ENCODE measurements at regions not wholly inside any gene's neighbourhood (a gene's known extent, or its start where the extent isn't known, plus 50 kb on each side); places are given as distances from the start of the nearest gene placed in this dataset.
A peak's percentile ranks its signal among the peaks of the same experiment; 100 is the strongest.

DNA sequence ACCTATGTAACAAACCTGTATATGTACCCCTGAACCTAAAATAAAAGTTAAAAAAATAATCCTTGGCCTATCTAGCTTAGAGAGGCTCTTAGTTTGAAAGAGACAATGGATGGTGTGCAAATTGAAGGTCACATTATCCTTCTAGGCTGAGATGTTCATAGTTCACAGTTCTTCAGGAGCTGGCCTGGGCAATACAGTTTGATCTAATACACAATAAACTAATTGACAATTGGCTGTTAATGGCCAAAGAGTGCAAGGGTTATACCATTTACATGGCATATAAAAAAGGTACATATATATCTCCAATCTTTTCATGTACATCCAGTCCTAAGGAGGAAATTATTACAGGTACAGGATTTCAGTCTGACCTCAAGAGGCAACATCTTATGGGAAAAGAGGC, 117.4 kb upstream of the NEDD9 start:
- Mint-ChIP-seq H3K27ac (peak overlapping the region in 1 of 10 donors; percentile 64), H3K4me3 (no peak overlapping the region), H3K27me3 (no peaks in the 10 kb centered on the region), H3K4me1 (peaks cover 49 to 94% (median 85%) of the 10 kb centered on the region in 4 donors), H3K9me3 (peaks cover 0 to 8% (median 3%) of the 10 kb centered on the region in 9 donors), H3K36me3 (peaks cover 13 to 44% (median 39%) of the 10 kb centered on the region in 3 donors)
- POLR2A ChIA-PET = no interaction called here
- ATAC-seq (no peak), DNase-seq (no peak)

DNA sequence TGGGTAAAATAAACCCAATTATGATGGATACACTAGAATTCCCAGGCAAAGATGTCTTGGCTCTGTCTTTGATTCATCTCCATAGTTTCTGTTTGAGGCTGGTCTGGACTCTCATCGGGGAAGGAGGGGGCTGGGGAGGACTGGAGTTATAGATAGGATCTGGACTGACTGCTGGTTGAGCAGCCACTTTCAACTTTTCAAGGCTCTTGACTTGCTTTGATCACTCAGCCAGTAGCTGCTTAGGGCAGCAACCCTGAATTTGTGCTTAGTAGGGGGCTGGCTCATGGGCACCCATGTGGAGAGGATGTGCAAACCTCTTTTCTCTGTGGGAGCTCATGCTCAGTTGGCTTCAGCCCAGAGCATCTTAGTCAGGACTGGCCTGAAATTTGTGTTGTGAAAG, 114.0 kb upstream of the NEDD9 start:
- H3K9me3 Mint-ChIP-seq = peaks cover 0 to 12% (median 4%) of the 10 kb centered on the region in 9 donors
- DNase-seq = no peak
- no peak for ATAC-seq
- peaks cover 32 to 42% (median 32%) of the 10 kb centered on the region in 3 donors for H3K36me3 Mint-ChIP-seq
- H3K27me3 Mint-ChIP-seq = no peaks in the 10 kb centered on the region
- H3K27ac Mint-ChIP-seq = peak overlapping the region in 1 of 10 donors; percentile 27
- no peak overlapping the region for H3K4me3 Mint-ChIP-seq
- H3K4me1 Mint-ChIP-seq = peaks cover 35 to 91% (median 77%) of the 10 kb centered on the region in 4 donors
- POLR2A ChIA-PET = no interaction called here

DNA sequence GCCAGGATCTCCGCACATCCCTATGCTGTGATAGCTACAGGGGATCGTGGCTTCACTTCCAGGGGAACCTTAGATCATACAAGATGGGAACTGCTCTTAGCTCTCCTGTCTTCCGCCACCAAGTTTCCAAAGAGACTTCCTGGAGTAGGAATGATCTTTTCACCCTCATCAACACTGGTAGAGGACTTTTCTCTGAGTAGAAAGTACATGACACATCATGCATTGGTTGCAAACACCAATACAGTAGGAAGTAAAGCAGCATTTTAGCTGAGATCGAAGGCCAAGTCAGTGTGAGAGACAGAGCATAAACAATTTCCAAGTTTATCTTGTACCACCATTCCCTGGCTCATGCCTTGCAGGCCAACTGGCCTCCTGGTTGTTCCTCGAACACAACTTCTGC, 113.1 kb upstream of the NEDD9 start:
- peaks cover 33 to 91% (median 74%) of the 10 kb centered on the region in 4 donors for H3K4me1 Mint-ChIP-seq
- POLR2A ChIA-PET = no interaction called here

DNA sequence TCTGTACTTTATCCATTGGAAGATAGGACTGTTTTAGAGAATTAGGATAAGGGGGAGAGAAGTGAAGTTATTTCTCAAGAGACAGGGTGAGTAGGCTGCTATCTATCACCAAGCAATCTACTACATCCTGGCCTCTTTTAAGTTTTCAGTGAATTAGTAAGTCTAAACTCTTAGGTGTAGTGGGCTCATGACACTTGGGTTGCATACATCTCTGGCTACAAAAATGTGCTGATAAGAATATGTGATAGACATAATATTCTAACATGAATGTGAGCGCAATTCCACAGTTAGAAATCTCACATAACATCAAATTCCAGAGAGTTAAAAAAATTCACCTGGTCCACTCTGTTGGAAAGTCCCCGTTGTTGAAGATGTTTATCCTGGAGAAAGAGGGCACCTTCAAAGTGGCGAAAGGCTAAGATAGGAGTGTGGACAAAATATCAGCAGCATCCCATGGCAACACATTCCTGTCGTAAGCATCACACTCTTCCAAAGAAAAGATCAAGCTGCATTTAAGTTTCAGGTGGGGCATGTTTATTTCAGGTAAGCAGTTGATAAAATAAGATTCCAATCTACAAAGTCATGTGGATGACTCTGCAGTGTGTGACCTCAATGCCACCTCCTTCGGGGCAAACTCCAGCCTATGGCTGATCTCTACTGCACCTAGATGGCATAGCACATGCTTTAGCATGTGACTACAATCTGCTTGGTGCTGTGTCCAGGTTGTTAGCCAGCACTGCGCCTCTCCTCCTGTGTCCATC, 111.7 kb upstream of the NEDD9 start:
- peak overlapping the region in 7 of 10 donors; percentile 2 to 58 (median 42) for H3K27ac Mint-ChIP-seq
- ATAC-seq = no peak

More for the DNA sequence above, 113.1 kb upstream of the NEDD9 start:
- Mint-ChIP-seq H3K4me3 (no peak overlapping the region), H3K9me3 (peaks cover 0 to 15% (median 4%) of the 10 kb centered on the region in 9 donors), H3K36me3 (peaks cover 31 to 41% (median 33%) of the 10 kb centered on the region in 3 donors), H3K27me3 (no peaks in the 10 kb centered on the region), H3K27ac (peak overlapping the region in 2 of 10 donors; percentile 27 to 69)
- ATAC-seq (no peak), DNase-seq (no peak)

DNA sequence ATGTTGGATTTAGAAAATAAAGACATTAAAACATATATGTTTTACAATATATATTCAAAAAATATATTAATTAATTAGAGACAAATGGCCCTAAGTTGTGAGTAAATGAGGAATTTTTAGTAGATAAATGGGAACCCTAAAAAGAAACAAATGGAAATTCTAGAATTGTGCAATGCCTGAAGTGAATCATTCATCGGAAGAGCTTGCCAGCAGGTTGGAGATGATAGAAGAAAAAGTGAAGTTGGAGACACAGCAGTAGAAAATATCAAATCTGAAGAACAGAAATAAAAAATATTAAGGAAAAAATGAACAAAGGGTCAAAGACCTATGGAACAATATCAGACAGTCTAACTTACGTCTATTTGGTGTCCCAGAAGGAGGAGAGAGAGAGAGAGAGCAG, 109.4 kb upstream of the NEDD9 start:
- Mint-ChIP-seq H3K4me1 (peaks cover 20 to 63% (median 42%) of the 10 kb centered on the region in 4 donors), H3K36me3 (peaks cover 35 to 44% (median 36%) of the 10 kb centered on the region in 3 donors), H3K9me3 (peaks cover 0 to 18% (median 4%) of the 10 kb centered on the region in 9 donors), H3K4me3 (no peak overlapping the region), H3K27ac (peak overlapping the region in 2 of 10 donors; percentile 31 to 37), H3K27me3 (no peaks in the 10 kb centered on the region)
- no peak for ATAC-seq
- POLR2A ChIA-PET = no interaction called here
- DNase-seq = no peak

More for the DNA sequence above, 111.7 kb upstream of the NEDD9 start:
- Mint-ChIP-seq H3K27me3 (no peaks in the 10 kb centered on the region), H3K36me3 (peaks cover 30 to 44% (median 42%) of the 10 kb centered on the region in 3 donors), H3K4me3 (no peak overlapping the region), H3K4me1 (peaks cover 33 to 81% (median 61%) of the 10 kb centered on the region in 4 donors), H3K9me3 (peaks cover 0 to 17% (median 8%) of the 10 kb centered on the region in 9 donors)
- DNase-seq = no peak
- POLR2A ChIA-PET = no interaction called here

DNA sequence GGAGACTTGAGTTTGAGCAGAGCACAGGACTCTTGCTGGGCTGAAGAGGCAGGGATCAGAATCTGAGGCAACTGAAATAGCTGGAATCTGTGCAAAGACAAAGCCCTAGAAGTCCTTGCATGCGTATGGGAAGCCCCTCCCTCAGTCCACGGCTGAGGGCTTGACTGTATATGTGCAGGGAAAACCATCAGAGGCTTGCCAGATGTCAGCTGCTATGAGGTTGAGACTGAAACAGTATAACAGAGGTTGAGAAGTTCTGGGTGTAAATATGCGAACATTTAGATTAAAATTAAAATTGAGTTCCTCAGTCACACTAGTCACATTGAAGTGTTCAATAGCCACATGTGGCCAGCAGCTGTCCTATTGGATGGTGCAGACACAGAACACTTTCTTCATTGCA, 108.8 kb upstream of the NEDD9 start:
- Mint-ChIP-seq H3K27me3 (no peaks in the 10 kb centered on the region), H3K4me1 (peaks cover 20 to 57% (median 39%) of the 10 kb centered on the region in 4 donors), H3K9me3 (peaks cover 0 to 18% (median 4%) of the 10 kb centered on the region in 9 donors), H3K27ac (peak overlapping the region in 1 of 10 donors; percentile 42), H3K4me3 (no peak overlapping the region), H3K36me3 (peaks cover 35 to 44% (median 36%) of the 10 kb centered on the region in 3 donors)
- no peak for ATAC-seq
- POLR2A ChIA-PET = no interaction called here
- DNase-seq = no peak

DNA sequence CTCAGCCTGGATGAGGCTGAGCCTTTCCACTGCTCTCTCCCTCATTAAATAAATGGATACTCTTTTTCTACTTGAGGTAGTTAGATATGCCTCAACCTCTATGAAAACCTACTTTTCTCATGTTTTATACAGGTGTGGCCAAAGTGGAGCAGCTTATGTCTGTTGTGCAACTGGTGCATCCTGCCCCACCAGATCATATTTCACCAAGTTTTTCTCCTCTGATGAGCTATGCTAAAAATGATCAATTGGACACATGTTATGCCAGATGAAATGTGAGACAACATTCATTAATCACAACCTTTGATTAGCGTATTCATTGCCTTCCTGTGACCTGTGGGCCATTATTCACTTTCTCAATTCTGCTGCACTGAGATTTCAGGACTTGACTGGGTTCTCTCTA, 106.9 kb upstream of the NEDD9 start:
- peaks cover 34 to 38% (median 36%) of the 10 kb centered on the region in 3 donors for H3K36me3 Mint-ChIP-seq
- DNase-seq = no peak
- POLR2A ChIA-PET = no interaction called here

DNA sequence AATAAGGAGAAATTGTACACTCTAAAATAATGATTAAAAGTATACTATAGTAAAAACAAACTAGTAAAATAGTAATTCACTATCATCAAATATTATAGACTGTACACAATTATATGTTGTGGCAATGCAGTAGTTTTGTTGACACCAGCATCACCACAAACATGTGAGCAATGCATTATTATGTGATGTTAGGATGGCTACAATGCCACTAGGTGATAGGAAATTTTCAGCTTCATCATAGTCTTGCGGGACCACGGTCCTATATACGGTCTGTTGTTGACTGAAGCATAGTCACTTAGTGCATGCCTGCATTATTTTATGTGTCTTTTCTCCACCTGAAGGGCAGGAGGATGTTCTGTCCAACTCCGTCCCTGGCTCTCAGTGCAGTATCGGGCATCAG, 104.8 kb upstream of the NEDD9 start:
- peaks cover 24 to 46% (median 33%) of the 10 kb centered on the region in 3 donors for H3K36me3 Mint-ChIP-seq

More for the DNA sequence above, 106.9 kb upstream of the NEDD9 start:
- Mint-ChIP-seq H3K27ac (peak overlapping the region in 2 of 10 donors; percentile 15 to 35), H3K4me1 (peaks cover 20 to 48% (median 36%) of the 10 kb centered on the region in 4 donors), H3K4me3 (no peak overlapping the region), H3K27me3 (no peaks in the 10 kb centered on the region), H3K9me3 (peaks cover 0 to 18% (median 4%) of the 10 kb centered on the region in 9 donors)
- ATAC-seq = no peak

DNA sequence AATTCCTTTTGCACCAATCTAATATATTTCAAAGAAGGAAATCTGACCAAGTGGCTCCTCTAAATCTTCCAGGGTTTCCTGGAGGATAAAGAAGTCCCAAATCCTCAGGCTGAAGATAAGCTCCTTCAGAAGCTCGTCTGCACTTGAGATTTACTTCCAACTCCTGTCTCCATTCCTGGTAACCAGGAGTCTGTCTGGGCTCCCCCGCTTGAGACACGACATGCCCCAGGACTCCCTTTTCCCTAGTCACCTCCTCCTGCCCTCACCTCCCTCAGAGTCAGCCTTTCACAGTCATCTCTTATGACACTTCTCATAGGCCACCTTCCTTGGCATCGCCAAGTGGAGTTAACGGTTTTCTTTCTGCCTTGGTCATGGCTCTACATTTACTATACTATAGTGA, 103.4 kb upstream of the NEDD9 start:
- Mint-ChIP-seq H3K36me3 (peaks cover 12 to 33% (median 22%) of the 10 kb centered on the region in 3 donors), H3K4me3 (no peak overlapping the region), H3K27ac (peak overlapping the region in 2 of 10 donors; percentile 12 to 59), H3K27me3 (no peaks in the 10 kb centered on the region), H3K9me3 (peaks cover 0 to 9% (median 4%) of the 10 kb centered on the region in 9 donors), H3K4me1 (peaks cover 28 to 51% (median 50%) of the 10 kb centered on the region in 4 donors)
- no peak for ATAC-seq
- POLR2A ChIA-PET = interaction anchor here (1.2 kb wide), 1 partner anchor 12 kb away, joined by 3 read pairs; no protein-coding TSS in a partner anchor
- DNase-seq = no peak

More for the DNA sequence above, 104.8 kb upstream of the NEDD9 start:
- Mint-ChIP-seq H3K27me3 (no peaks in the 10 kb centered on the region), H3K9me3 (peaks cover 0 to 18% (median 5%) of the 10 kb centered on the region in 9 donors), H3K27ac (peak overlapping the region in 2 of 10 donors; percentile 12 to 39), H3K4me1 (peaks cover 23 to 47% (median 39%) of the 10 kb centered on the region in 4 donors), H3K4me3 (no peak overlapping the region)
- POLR2A ChIA-PET = no interaction called here
- DNase-seq (no peak), ATAC-seq (no peak)

DNA sequence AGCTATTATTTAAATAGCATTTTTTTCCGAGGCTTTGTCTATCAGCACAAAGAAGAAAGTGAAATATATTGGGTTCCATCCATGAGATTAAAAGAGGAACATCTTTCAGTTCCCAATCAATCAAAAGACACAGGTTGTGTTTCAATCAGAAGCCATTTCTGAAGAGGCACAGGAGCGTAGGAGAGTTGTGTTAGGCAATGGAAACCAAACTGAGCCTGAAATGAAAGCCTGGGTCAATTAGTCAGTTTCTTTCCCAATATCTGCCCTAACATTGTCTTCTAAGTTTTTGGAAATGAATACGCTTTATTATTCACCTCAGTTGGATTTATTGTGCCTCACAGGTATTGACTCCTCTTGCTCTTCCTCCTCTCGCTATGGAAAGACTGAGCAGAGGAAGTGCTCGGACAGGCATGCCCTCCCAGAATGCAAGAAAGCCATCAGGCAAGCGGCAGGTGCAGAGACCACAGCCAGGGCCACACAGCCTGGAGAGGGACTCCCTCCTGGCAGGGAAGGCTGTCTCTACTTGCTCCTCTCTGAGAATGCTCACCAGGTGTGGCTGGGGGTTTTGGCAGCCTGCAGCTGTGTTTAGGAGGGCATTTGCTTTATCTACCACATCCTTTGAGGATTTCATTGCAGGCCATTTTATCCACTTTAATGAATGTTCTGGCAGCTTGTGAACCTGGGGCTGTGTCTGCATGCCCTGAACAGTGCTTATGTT, 100.8 kb upstream of the NEDD9 start:
- ATAC-seq (peak in 1 of 2 donors; percentile 38), DNase-seq (no peak)
- peak overlapping the region in 1 of 10 donors; percentile 3 for H3K4me3 Mint-ChIP-seq
- no peaks in the 10 kb centered on the region for H3K27me3 Mint-ChIP-seq
- peaks cover 0 to 19% (median 18%) of the 10 kb centered on the region in 3 donors for H3K36me3 Mint-ChIP-seq
- peaks cover 27 to 72% (median 67%) of the 10 kb centered on the region in 4 donors for H3K4me1 Mint-ChIP-seq
- peak overlapping the region in 7 of 10 donors; percentile 22 to 80 (median 62) for H3K27ac Mint-ChIP-seq
- POLR2A ChIA-PET = no interaction called here
- H3K9me3 Mint-ChIP-seq = peaks cover 0 to 1% (median 0%) of the 10 kb centered on the region in 9 donors

DNA sequence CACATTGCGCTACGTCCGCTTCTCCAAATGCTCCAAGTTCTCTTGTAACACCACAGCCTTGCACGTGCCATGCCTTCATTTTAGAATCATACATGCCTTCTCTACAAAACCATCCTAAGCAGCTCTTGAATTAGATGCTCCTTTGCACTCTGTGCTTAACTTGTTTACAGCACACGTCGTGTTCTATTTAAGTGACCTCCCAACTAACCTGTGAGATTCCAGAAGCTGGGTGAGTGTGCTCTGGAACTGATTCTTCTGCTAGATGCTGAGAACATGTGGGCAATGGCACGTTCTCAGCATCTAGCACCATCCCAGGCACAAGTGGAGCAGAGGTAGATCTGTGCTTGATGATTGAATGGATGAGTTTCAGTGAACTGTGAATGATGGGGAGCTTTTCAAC, 100.0 kb upstream of the NEDD9 start:
- Mint-ChIP-seq H3K4me1 (peaks cover 33 to 77% (median 66%) of the 10 kb centered on the region in 4 donors), H3K9me3 (peaks cover 0 to 1% (median 0%) of the 10 kb centered on the region in 9 donors), H3K4me3 (no peak overlapping the region), H3K36me3 (peaks cover 0 to 28% (median 20%) of the 10 kb centered on the region in 3 donors), H3K27me3 (no peaks in the 10 kb centered on the region), H3K27ac (peak overlapping the region in 6 of 10 donors; percentile 12 to 80 (median 22))
- POLR2A ChIA-PET = no interaction called here
- DNase-seq = no peak
- no peak for ATAC-seq

DNA sequence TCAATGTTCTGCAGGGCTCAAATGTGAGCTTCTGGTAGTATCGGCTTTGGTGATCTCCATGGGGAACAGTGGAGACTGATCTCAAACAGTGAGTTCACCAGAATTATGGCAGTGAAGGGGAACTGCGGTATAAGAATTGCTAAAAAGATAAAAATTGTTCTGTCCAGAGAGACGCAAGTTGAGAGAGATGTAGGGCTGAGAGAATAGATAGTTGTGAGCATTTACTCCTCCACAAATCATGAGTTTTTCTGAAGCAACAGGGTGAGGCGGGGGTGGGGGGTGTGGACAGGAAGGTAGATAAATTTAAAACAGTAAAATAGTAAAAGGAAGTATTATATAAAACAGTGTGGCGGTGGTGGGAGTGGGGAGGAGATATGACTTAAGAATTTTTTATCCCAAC, 98.6 kb upstream of the NEDD9 start:
- POLR2A ChIA-PET = no interaction called here
- no peak for ATAC-seq
- DNase-seq = no peak
- Mint-ChIP-seq H3K36me3 (peaks cover 0 to 36% (median 22%) of the 10 kb centered on the region in 3 donors), H3K9me3 (peaks cover 0 to 1% (median 0%) of the 10 kb centered on the region in 9 donors), H3K27me3 (no peaks in the 10 kb centered on the region), H3K4me3 (peak overlapping the region in 9 of 10 donors; percentile 3 to 55 (median 23)), H3K27ac (peak overlapping the region in 9 of 10 donors; percentile 0 to 80 (median 15)), H3K4me1 (peaks cover 38 to 80% (median 72%) of the 10 kb centered on the region in 4 donors)

All from naive thymus-derived CD8-positive, alpha-beta T cell (primary cell).